ENCODE measurements at regions not wholly inside any gene's neighbourhood (a gene's known extent, or its start where the extent isn't known, plus 50 kb on each side); places are given as distances from the start of the nearest gene placed in this dataset.

DNA sequence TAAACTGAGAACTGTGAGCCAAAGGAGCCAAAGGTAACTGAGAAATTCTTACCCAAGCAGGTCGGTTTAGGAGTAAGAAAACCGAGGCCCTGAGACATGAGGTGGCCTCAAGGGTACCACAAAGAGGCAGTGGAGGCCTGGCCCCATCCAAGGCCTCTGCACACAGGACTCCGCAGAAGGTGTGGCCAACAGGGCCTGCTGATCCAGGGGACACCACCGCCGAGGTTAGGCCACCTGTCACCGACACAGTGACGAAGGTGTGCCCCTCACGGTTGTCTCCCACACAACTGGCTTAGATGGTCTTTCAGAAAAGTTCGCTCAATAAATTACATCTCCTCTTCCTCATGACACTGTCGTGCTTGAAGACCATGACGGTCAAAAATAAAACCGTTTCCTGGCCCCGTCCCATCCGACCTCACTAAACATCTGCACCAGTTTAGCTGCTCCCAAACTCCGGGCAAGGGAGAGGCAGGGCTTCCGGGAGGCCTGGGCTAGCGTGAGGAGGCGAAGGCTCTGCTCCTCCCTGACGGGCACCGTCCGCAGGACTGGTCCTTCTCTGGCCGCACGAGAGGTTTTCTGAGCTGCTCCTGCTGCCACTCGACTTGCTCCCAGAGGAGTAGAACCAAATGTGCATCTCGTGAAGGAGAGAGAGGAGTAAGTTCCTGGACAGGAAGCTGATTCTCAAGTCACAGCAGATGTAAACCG is 442.0 kb downstream of the EIPR1 start:
- DNase-seq (ENCODE audit: extremely low spot score), result peak; percentile 57
- intact Hi-C loops (cut with DNase I), result no loop called here
- no peak overlapping the region for H3K4me3 ChIP-seq
- 88% methylated on average over 24 of the region's 26 CpGs for WGBS
- TF ChIP-seq POLR2A (IDR thresholded peaks at IDR 0.05; ENCODE audit: low read depth), result no peak
- no peaks in the 10 kb centered on the region for H3K36me3 ChIP-seq
- H3K27ac ChIP-seq (replicated peaks in 1 of 4), result no peak overlapping the region
- H3K4me1 ChIP-seq, result no peaks in the 10 kb centered on the region
- H3K27me3 ChIP-seq, result peaks cover 0 to 30% (median 0%) of the 10 kb centered on the region in 4 donors
- peaks cover 0 to 5% (median under 1%) of the 10 kb centered on the region in 4 donors for H3K9me3 ChIP-seq

DNA sequence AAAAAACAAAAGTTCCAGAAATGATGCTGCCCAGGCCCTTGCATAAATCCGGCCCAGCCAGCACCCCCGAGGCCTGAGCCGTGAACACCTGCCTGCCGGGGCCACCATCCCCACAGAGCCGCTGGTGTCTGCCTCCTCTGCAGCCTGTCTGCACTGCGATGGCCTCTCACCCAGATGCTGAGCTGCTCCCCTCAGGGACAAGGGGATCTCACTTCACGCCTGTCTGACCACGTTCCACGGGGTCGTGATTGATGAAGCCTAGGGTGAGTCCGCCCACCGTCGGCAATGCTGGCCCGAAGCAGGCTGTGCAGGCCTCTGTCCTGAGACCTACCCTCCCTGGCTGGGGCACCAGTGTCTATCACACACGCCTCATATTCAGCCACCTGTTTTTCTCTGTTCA is 444.2 kb downstream of the EIPR1 start:
- intact Hi-C loops (cut with DNase I), result no loop called here
- H3K4me3 ChIP-seq, result no peak overlapping the region
- WGBS, result 53% methylated on average over 15 of the region's 15 CpGs
- TF ChIP-seq POLR2AphosphoS5 (IDR thresholded peaks at IDR 0.05) (no peak), POLR2A (IDR thresholded peaks at IDR 0.05; ENCODE audit: low read depth) (no peak), EP300 (IDR thresholded peaks at IDR 0.05) (no peak)
- TF ChIP-seq, protein P1, sequence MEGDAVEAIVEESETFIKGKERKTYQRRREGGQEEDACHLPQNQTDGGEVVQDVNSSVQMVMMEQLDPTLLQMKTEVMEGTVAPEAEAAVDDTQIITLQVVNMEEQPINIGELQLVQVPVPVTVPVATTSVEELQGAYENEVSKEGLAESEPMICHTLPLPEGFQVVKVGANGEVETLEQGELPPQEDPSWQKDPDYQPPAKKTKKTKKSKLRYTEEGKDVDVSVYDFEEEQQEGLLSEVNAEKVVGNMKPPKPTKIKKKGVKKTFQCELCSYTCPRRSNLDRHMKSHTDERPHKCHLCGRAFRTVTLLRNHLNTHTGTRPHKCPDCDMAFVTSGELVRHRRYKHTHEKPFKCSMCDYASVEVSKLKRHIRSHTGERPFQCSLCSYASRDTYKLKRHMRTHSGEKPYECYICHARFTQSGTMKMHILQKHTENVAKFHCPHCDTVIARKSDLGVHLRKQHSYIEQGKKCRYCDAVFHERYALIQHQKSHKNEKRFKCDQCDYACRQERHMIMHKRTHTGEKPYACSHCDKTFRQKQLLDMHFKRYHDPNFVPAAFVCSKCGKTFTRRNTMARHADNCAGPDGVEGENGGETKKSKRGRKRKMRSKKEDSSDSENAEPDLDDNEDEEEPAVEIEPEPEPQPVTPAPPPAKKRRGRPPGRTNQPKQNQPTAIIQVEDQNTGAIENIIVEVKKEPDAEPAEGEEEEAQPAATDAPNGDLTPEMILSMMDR (IDR thresholded peaks at IDR 0.05), result no peak
- no peaks in the 10 kb centered on the region for H3K36me3 ChIP-seq
- no peak overlapping the region for H3K27ac ChIP-seq (replicated peaks in 1 of 4)
- peaks cover 0 to 10% (median 0%) of the 10 kb centered on the region in 4 donors for H3K27me3 ChIP-seq
- H3K9me3 ChIP-seq, result peaks cover 0 to 18% (median 8%) of the 10 kb centered on the region in 4 donors
- DNase-seq (ENCODE audit: extremely low spot score), result peak; percentile 87
- no peaks in the 10 kb centered on the region for H3K4me1 ChIP-seq

DNA sequence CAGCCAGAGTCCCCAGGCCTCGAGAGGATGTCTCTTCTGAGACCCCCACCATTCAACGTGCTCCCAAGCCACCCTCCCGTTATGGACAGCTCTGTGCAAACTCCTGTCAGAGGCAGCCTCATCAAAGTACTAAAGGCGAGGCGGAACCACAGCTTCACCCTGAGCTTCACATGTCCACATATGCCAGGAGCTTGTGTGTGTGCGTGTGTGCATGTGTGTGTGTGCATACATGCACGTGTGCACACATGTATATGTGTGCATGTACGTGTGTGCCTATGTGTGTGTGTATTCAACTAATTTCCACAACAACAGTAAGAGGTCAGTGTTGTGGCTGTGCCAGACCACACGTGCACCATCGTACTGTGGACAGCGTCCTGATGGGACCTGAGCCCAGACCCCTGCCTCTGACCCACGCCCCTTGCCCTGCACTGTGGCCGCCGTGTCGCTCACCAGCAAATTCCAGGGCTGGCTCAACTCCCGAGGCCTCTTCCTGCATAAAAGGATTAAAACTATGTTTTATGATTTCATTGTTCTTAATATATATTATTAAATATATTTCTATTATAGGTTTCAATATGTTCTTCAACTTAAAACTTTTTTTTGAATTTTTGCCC is 444.8 kb downstream of the EIPR1 start:
- no peaks in the 10 kb centered on the region for H3K4me1 ChIP-seq
- WGBS, result 85% methylated on average over 12 of the region's 16 CpGs
- TF ChIP-seq POLR2A (IDR thresholded peaks at IDR 0.05; ENCODE audit: low read depth) (no peak), POLR2AphosphoS5 (IDR thresholded peaks at IDR 0.05) (no peak), EP300 (IDR thresholded peaks at IDR 0.05) (no peak)
- TF ChIP-seq, protein P1 (IDR thresholded peaks at IDR 0.05), result no peak
- peak; percentile 55 for DNase-seq (ENCODE audit: extremely low spot score)
- H3K27ac ChIP-seq (replicated peaks in 1 of 4), result no peak overlapping the region
- intact Hi-C loops (cut with DNase I), result no loop called here
- no peak overlapping the region for H3K4me3 ChIP-seq
- H3K36me3 ChIP-seq, result no peaks in the 10 kb centered on the region
- H3K27me3 ChIP-seq, result peaks cover 0 to 5% (median 0%) of the 10 kb centered on the region in 4 donors
- H3K9me3 ChIP-seq, result peaks cover 0 to 18% (median 8%) of the 10 kb centered on the region in 4 donors

DNA sequence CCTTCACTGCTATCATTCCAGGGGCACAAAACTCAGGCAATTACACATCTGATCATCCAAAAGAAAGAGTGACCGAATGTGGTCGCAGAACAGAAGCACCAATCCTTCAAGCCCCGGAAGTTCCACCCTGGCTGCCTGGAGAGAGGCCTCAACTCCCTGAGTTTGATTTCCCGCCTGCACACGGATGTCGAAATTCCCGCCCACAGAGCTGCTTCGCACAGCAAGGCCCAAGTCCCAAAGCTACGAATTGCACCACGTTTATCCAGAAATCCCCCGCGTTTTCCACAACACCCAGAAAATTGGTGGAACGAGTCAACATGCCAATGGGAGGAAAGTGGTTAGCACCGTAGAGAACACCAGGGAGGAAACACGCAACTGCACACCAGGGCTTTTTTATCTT is 445.4 kb downstream of the EIPR1 start:
- H3K36me3 ChIP-seq, result no peaks in the 10 kb centered on the region
- intact Hi-C loops (cut with DNase I), result no loop called here
- TF ChIP-seq POLR2AphosphoS5 (IDR thresholded peaks at IDR 0.05) (no peak), EP300 (IDR thresholded peaks at IDR 0.05) (no peak), POLR2A (IDR thresholded peaks at IDR 0.05; ENCODE audit: low read depth) (no peak)
- TF ChIP-seq, protein P1 (IDR thresholded peaks at IDR 0.05), result no peak
- 82% methylated on average over 15 of the region's 15 CpGs for whole genome bisulfite sequencing
- peaks cover 0 to 18% (median 8%) of the 10 kb centered on the region in 4 donors for H3K9me3 ChIP-seq
- peak; percentile 91 for DNase-seq (ENCODE audit: extremely low spot score)
- no peak overlapping the region for H3K4me3 ChIP-seq
- H3K27ac ChIP-seq (replicated peaks in 1 of 4), result no peak overlapping the region
- no peaks in the 10 kb centered on the region for H3K4me1 ChIP-seq
- H3K27me3 ChIP-seq, result peaks cover 0 to 5% (median 0%) of the 10 kb centered on the region in 4 donors

DNA sequence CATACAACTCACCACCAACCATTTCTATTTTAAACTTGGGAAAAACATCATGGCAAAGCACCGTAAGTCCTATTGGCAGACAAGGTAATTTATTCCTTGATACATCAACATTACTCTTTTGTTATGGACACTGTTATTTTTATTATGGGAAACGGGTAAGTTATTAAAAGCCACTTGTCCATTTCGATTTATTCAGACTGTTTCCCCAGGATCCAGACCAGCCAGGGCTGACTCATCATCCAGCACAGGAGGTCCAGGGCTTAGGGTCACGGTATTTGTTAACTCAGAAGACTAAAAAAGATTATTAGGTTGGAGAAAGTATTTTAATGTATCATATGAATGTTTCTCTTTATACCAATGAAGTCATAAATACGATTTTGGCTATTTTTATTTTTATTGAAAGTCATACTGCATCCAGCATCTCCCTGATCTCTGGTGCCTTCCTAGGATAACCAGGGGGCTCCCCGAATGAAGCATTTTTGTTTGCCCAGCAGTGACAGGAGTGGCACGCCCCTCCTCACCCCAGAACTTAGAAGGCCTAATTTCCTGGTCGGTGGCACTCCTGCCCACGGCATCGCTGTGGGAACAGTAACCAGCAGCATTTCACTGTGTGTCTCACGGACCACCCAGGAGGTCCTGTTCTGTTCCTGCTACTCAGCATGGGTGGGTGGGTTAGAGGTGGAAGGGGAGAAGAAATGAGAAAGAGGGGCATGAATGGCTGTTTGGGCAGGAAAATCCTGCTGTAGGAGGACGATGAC is 446.1 kb downstream of the EIPR1 start:
- intact Hi-C loops (cut with DNase I), result no loop called here

More for the DNA sequence above, 446.1 kb downstream of the EIPR1 start:
- Histone ChIP-seq H3K27me3 (peaks cover 0 to 5% (median 0%) of the 10 kb centered on the region in 4 donors), H3K4me3 (no peak overlapping the region), H3K9me3 (peaks cover 0 to 18% (median 8%) of the 10 kb centered on the region in 4 donors), H3K27ac (replicated peaks in 1 of 4) (no peak overlapping the region), H3K36me3 (no peaks in the 10 kb centered on the region), H3K4me1 (no peaks in the 10 kb centered on the region)
- TF ChIP-seq EP300 (IDR thresholded peaks at IDR 0.05) (no peak), POLR2A (IDR thresholded peaks at IDR 0.05; ENCODE audit: low read depth) (no peak), POLR2AphosphoS5 (IDR thresholded peaks at IDR 0.05) (no peak)
- TF ChIP-seq, protein P1 (IDR thresholded peaks at IDR 0.05), result no peak
- DNase-seq (ENCODE audit: extremely low spot score), result peak; percentile 39
- WGBS, result 76% methylated on average over 12 of the region's 12 CpGs
